ENCODE measurements at regions not wholly inside any gene's neighbourhood (a gene's known extent, or its start where the extent isn't known, plus 50 kb on each side); places are given as distances from the start of the nearest gene placed in this dataset.

DNA sequence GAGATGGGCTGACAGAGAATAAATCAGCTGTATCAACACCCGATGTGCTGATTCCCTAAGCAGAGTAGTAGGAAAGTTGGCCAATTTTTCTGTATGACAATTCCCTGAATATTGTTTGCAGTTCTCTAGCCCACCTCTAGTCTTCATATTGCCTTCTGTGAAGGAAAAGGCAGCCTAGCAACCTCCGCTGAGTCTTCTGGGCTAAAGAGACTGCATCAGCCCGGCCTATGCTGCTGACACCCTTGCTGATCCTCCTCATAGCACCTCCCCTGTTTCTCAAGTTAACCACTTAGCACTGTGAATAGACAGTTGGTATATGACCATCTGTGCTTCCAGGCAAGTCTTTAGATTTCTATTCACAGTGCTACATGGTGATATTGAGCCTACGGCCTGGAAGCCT, 161.1 kb upstream of the EGLN3 start:
- Histone ChIP-seq H3K9me3 (replicated peaks; ENCODE audit: control insufficient read depth, insufficient read depth, low read length) (no peaks in the 10 kb centered on the region), H3K9me1 (replicated peaks; ENCODE audit: control insufficient read depth, extremely low read depth, insufficient read depth, low read length) (no peaks in the 10 kb centered on the region), H3K79me2 (ENCODE audit: control insufficient read depth, insufficient read depth, low read length) (no peaks in the 10 kb centered on the region), H3K36me3 (ENCODE audit: control insufficient read depth in 2 of 2, extremely low read depth in 1 of 2, insufficient read depth in 2 of 2, low read length in 2 of 2) (no peaks in the 10 kb centered on the region), H4K20me1 (replicated peaks; ENCODE audit: control insufficient read depth, extremely low read depth, insufficient read depth, low read length) (no peaks in the 10 kb centered on the region), H3K9ac (replicated peaks; ENCODE audit: extremely low read depth, insufficient read depth, low read length) (no peak overlapping the region), H3K27me3 (ENCODE audit: control insufficient read depth in 2 of 2, insufficient read depth in 2 of 2, low read length in 2 of 2) (peaks cover 3 to 4% of the 10 kb centered on the region in 2 experiments), H3K4me2 (ENCODE audit: insufficient read depth, low read length) (no peak overlapping the region), H3K4me1 (ENCODE audit: control insufficient read depth, extremely low read depth, insufficient read depth, low read length) (no peaks in the 10 kb centered on the region), H3K4me3 (replicated peaks in 1 of 3; ENCODE audit: insufficient read depth in 1 of 3, low read depth in 1 of 3, low read length in 3 of 3) (no peak overlapping the region), H2AFZ (ENCODE audit: low read depth, low read length) (no peak overlapping the region), H3K27ac (ENCODE audit: insufficient read depth, low read depth, low read length) (no peak overlapping the region)
- no TSS peak for BruUV-seq (replicated peaks)
- intact Hi-C loops (cut with micrococcal nuclease) (no loop called here), dilution Hi-C loops (cut with MboI; ENCODE audit: extremely low pct_ligation_motif_present, low sequenced_read_pairs) (no loop called here)
- ChIA-PET CTCF (no interaction called here), POLR2A (no interaction called here)
- FAIRE-seq: no peak
- DNase-seq (ENCODE audit: low read depth, low spot score): no peak
- TF ChIP-seq, protein P1, sequence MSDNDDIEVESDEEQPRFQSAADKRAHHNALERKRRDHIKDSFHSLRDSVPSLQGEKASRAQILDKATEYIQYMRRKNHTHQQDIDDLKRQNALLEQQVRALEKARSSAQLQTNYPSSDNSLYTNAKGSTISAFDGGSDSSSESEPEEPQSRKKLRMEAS (IDR thresholded peaks at IDR 0.05; ENCODE audit: insufficient read depth, insufficient read length): no peak

DNA sequence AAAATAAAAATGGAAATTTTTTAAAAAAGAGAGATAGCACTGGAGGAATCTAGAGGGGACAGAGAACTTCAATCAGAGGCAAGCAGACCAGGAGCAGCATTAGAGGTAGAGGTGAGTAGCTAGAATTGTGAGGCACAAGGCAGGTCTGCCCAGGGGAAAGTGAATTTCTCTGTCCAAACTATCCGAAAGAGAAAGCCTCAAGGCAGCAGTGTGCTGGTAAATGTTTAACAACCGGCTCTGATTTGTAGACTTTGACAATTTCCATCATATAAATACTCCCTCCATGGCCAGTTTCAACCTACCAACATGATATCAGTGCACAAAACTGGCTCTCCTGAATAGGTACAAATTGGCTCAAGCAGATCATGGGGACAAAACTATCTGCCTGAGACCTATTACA, 160.6 kb upstream of the EGLN3 start:
- no peaks in the 10 kb centered on the region for H4K20me1 ChIP-seq (replicated peaks; ENCODE audit: control insufficient read depth, extremely low read depth, insufficient read depth, low read length)
- ChIA-PET CTCF (no interaction called here), POLR2A (no interaction called here)
- no peaks in the 10 kb centered on the region for H3K9me3 ChIP-seq (replicated peaks; ENCODE audit: control insufficient read depth, insufficient read depth, low read length)
- BruUV-seq (replicated peaks): no TSS peak
- H3K9me1 ChIP-seq (replicated peaks; ENCODE audit: control insufficient read depth, extremely low read depth, insufficient read depth, low read length): no peaks in the 10 kb centered on the region
- no peak overlapping the region for H3K4me3 ChIP-seq (replicated peaks in 1 of 3; ENCODE audit: insufficient read depth in 1 of 3, low read depth in 1 of 3, low read length in 3 of 3)
- H3K36me3 ChIP-seq (ENCODE audit: control insufficient read depth in 2 of 2, extremely low read depth in 1 of 2, insufficient read depth in 2 of 2, low read length in 2 of 2): no peaks in the 10 kb centered on the region
- DNase-seq (ENCODE audit: low read depth, low spot score) (no peak), FAIRE-seq (no peak)
- H2AFZ ChIP-seq (ENCODE audit: low read depth, low read length): no peak overlapping the region
- H3K9ac ChIP-seq (replicated peaks; ENCODE audit: extremely low read depth, insufficient read depth, low read length): no peak overlapping the region
- H3K27me3 ChIP-seq (ENCODE audit: control insufficient read depth in 2 of 2, insufficient read depth in 2 of 2, low read length in 2 of 2): peaks cover 3 to 4% of the 10 kb centered on the region in 2 experiments
- H3K4me2 ChIP-seq (ENCODE audit: insufficient read depth, low read length): no peak overlapping the region
- no peaks in the 10 kb centered on the region for H3K4me1 ChIP-seq (ENCODE audit: control insufficient read depth, extremely low read depth, insufficient read depth, low read length)
- intact Hi-C loops (cut with micrococcal nuclease) (no loop called here), dilution Hi-C loops (cut with MboI; ENCODE audit: extremely low pct_ligation_motif_present, low sequenced_read_pairs) (no loop called here)
- H3K79me2 ChIP-seq (ENCODE audit: control insufficient read depth, insufficient read depth, low read length): no peaks in the 10 kb centered on the region
- TF ChIP-seq EZH2 (IDR thresholded peaks at IDR 0.05; ENCODE audit: borderline replicate concordance, low read depth, low read length, severe bottlenecking): no peak
- TF ChIP-seq, protein P1 (IDR thresholded peaks at IDR 0.05; ENCODE audit: insufficient read depth, insufficient read length): no peak
- TF ChIP-seq JUN (IDR thresholded peaks at IDR 0.05; ENCODE audit: borderline replicate concordance, insufficient read depth, insufficient read length, low read depth): no peak
- TF ChIP-seq MYC (IDR thresholded peaks at IDR 0.05; ENCODE audit: low read depth, low read length): no peak
- TF ChIP-seq, protein P2, sequence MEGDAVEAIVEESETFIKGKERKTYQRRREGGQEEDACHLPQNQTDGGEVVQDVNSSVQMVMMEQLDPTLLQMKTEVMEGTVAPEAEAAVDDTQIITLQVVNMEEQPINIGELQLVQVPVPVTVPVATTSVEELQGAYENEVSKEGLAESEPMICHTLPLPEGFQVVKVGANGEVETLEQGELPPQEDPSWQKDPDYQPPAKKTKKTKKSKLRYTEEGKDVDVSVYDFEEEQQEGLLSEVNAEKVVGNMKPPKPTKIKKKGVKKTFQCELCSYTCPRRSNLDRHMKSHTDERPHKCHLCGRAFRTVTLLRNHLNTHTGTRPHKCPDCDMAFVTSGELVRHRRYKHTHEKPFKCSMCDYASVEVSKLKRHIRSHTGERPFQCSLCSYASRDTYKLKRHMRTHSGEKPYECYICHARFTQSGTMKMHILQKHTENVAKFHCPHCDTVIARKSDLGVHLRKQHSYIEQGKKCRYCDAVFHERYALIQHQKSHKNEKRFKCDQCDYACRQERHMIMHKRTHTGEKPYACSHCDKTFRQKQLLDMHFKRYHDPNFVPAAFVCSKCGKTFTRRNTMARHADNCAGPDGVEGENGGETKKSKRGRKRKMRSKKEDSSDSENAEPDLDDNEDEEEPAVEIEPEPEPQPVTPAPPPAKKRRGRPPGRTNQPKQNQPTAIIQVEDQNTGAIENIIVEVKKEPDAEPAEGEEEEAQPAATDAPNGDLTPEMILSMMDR (IDR thresholded peaks at IDR 0.05; ENCODE audit: extremely low read depth in 1 of 2, insufficient read depth in 1 of 2, low read depth in 1 of 2, low read length in 2 of 2): no peak
- TF ChIP-seq GATA2 (IDR thresholded peaks at IDR 0.05; ENCODE audit: insufficient read depth, insufficient read length, low read depth, low read length): no peak
- TF ChIP-seq POLR2A (IDR thresholded peaks at IDR 0.05; ENCODE audit: low read depth, low read length): no peak
- no peak for TF ChIP-seq FOS (IDR thresholded peaks at IDR 0.05; ENCODE audit: borderline replicate concordance, insufficient read depth, low read length)
- no peak for TF ChIP-seq POLR2AphosphoS5 (IDR thresholded peaks at IDR 0.05; ENCODE audit: insufficient read depth, low read depth, low read length)
- no peak overlapping the region for H3K27ac ChIP-seq (ENCODE audit: insufficient read depth, low read depth, low read length)

All from endothelial cell of umbilical vein (primary cell).